ENCODE measurements at regions not wholly inside any gene's neighbourhood (a gene's known extent, or its start where the extent isn't known, plus 50 kb on each side); places are given as distances from the start of the nearest gene placed in this dataset.

DNA sequence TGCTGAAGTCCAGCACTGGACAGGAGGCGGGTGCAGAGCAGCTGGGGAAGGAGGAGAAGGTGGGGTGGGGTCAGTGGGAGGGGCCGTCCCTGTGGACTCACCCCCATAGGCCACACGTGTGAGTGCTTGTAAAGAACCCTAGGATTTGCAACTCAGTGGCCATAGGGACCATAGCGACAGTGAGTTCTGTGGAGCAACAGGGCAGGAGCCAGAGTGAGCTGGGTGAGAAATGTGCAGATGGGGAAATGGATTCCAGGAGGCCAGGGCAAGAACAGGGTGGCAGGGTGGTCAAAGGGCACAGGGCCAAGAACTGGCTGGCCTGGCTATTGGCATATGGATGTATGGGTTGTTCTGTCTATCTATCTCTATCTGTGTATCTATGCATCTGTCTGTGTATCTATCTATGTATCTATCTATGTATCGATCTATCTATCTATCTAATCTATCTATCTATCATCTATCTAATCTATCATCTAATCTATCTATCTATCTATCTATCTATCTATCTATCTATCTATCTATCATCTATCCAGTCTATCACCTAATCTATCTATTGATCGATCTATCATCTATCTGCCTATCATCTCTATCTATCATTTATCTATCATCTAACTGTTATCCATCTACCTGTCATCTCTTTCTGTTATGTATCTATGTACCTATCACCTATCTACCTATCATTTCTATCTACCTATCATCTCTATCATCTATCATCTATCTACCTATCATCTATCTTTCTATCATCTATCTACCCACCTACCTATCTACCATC is 889.0 kb downstream of the TBC1D22A start:
- TF ChIP-seq, protein P1, sequence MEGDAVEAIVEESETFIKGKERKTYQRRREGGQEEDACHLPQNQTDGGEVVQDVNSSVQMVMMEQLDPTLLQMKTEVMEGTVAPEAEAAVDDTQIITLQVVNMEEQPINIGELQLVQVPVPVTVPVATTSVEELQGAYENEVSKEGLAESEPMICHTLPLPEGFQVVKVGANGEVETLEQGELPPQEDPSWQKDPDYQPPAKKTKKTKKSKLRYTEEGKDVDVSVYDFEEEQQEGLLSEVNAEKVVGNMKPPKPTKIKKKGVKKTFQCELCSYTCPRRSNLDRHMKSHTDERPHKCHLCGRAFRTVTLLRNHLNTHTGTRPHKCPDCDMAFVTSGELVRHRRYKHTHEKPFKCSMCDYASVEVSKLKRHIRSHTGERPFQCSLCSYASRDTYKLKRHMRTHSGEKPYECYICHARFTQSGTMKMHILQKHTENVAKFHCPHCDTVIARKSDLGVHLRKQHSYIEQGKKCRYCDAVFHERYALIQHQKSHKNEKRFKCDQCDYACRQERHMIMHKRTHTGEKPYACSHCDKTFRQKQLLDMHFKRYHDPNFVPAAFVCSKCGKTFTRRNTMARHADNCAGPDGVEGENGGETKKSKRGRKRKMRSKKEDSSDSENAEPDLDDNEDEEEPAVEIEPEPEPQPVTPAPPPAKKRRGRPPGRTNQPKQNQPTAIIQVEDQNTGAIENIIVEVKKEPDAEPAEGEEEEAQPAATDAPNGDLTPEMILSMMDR (IDR thresholded peaks at IDR 0.05; ENCODE audit: insufficient read depth, low read length, poor library complexity, severe bottlenecking): no peak
- TF ChIP-seq EZH2phosphoT487 (conservative IDR thresholded peaks at IDR 0.05; ENCODE audit: low read length): no peak
